Adrenal gland (tissue), 9 donors: ENCODE measurements at regions not wholly inside any gene's neighbourhood (a gene's known extent, or its start where the extent isn't known, plus 50 kb on each side); places are given as distances from the start of the nearest gene placed in this dataset.
"Not testable (repeated sequence)": the region's sequence is repeated elsewhere in the genome, so short reads cannot be mapped to it uniquely, and the experiment has no call there.

Source experiments
- DNase-seq, 7 donors: peaks; one replicate each; pipeline ENCODE4 v3.0.0-alpha.2; 2019 to 2020
- H3K27ac ChIP-seq, 5 donors: fragments of 200-600 bp; sonication (generic) in 4 of 5; 1 replicate in 3 of 5; 2 replicates in 2 of 5; pipeline versions ENCODE4 v1.5.1 to v1.8.0; 2016 to 2020; ENCODE audit warnings: mild to moderate bottlenecking in 1 of 5
- H3K27me3 ChIP-seq: fragments of 200-600 bp; 2 replicates; pipeline ENCODE4 v1.8.0; 2021
- H3K36me3 ChIP-seq, 2 donors: fragments of 200-600 bp; replicated peaks in 1 of 2; 1 replicate in 1 of 2; 2 replicates in 1 of 2; pipeline versions ENCODE4 v1.5.1 to v1.8.0; 2018 to 2022
- H3K4me1 ChIP-seq, 2 donors: fragments of 200-600 bp; replicated peaks in 1 of 2; 1 replicate in 1 of 2; 2 replicates in 1 of 2; pipeline versions ENCODE4 v1.5.1 to v1.8.0; 2018 to 2021
- H3K4me3 ChIP-seq, 4 donors: fragments of 200-600 bp; sonication (generic) in 3 of 4; one replicate each; pipeline ENCODE4 v1.5.1; 2016 to 2018
- H3K9me3 ChIP-seq, 3 donors: fragments of 200-600 bp; sonication (generic) in 1 of 3; replicated peaks in 1 of 3; 1 replicate in 2 of 3; 2 replicates in 1 of 3; pipeline versions ENCODE4 v1.5.1 to v1.8.0; 2016 to 2021
- CTCF ChIP-seq, 6 experiments: fragments of 450-650 bp in 4 of 6; fragments of 200-600 bp in 2 of 6; sonication (generic) in 1 of 6; IDR thresholded peaks; 1 replicate in 5 of 6; 2 replicates in 1 of 6; pipeline versions ENCODE4 v1.5.1 to v1.8.0; 2016 to 2021; ENCODE audit warnings: antibody characterized with exemption in 6 of 6, mild to moderate bottlenecking in 2 of 6, moderate library complexity in 1 of 6
- POLR2A ChIP-seq, 2 donors: fragments of 450-650 bp; IDR thresholded peaks; one replicate each; pipeline ENCODE4 v1.6.1; 2017; ENCODE audit warnings: antibody characterized with exemption in 2 of 2, mild to moderate bottlenecking in 2 of 2, moderate library complexity in 1 of 2
- WGBS, 4 donors: extraction: QIAGEN DNeasy Blood & Tissue Kit in 2 of 4; methylation state at CpG; one replicate each; pipeline versions ENCODE4 v1.1.5 to v1.1.7; 2013 to 2017; 5-methylcytosine and 5-hydroxymethylcytosine counted together
- intact Hi-C, 2 donors: fragments of 100-400 bp; cut with DNase I; formaldehyde crosslinking; loops; one replicate each; pipeline versions ENCODE4 v1.14.1 to v1.15.0; 2022 to 2023
- donor health status: healthy with polysubstance abuse.
- donor health status: Bipolar disorder and iron deficiency.
- donor health status: DM: yes; HTN: yes; CAD: no.
- donor health status: DM: no; HTN: no; CAD: no.
- donor health status: DM: no; HTN: no; CAD: no.

GRCh38 chr10:9268176-9268575 is 1213.7 kb downstream of the GATA3 start:
- WGBS, 4 donors: 50 to 60% (median 56%) methylated on average over 5 of the region's 5 CpGs
- H3K27ac ChIP-seq: no peak overlapping the region
- H3K4me1 ChIP-seq: no peaks in the 10 kb centered on the region
- no peaks in the 10 kb centered on the region for H3K36me3 ChIP-seq
- intact Hi-C loops: no loop called here
- no peak overlapping the region for H3K4me3 ChIP-seq
- H3K27me3 ChIP-seq: no peaks in the 10 kb centered on the region
- no peak for DNase-seq
- TF ChIP-seq CTCF (IDR thresholded peaks at IDR 0.05): no peak
- no peak for TF ChIP-seq POLR2A (IDR thresholded peaks at IDR 0.05)
- H3K9me3 ChIP-seq: no peaks in the 10 kb centered on the region

DNA sequence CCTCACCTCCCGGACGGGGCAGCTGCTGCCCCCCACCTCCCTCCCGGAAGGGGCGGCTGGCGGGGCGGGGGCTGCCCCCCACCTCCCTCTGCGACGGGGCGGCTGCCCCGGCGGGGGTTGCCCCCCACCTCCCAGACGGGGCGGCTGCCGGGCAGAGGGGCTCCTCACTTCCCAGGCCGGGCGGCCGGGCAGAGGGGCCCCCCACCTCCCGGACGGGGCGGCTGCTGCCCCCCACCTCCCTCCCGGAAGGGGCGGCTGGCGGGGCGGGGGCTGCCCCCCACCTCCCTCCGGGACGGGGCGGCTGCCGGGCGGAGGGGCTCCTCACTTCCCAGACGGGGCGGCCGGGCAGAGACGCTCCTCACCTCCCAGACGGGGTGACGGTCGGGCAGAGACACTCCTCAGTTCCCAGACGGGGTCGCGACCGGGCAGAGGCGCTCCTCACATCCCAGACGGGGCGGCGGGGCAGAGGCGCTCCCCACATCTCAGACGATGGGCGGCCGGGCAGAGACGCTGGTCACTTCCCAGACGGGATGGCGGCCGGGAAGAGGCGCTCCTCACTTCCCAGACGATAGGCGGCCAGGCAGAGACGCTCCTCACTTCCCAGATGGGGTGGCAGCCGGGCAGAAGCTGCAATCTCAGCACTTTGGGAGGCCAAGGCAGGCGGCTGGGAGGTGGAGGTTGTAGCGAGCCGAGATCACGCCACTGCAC is 1218.8 kb downstream of the GATA3 start:
- H3K4me3 ChIP-seq, H3K36me3 ChIP-seq, DNase-seq, intact Hi-C loops, H3K9me3 ChIP-seq, H3K4me1 ChIP-seq, H3K27me3 ChIP-seq, H3K27ac ChIP-seq: not testable (repeated sequence)
- WGBS, 4 donors: 93 to 97% (median 94%) methylated on average over 15 to 57 of the region's 61 CpGs

GRCh38 chr10:9274206-9274755 is 1219.8 kb downstream of the GATA3 start:
- no peaks in the 10 kb centered on the region for H3K27me3 ChIP-seq
- H3K9me3 ChIP-seq: no peaks in the 10 kb centered on the region
- H3K36me3 ChIP-seq: no peaks in the 10 kb centered on the region
- TF ChIP-seq CTCF (IDR thresholded peaks at IDR 0.05): no peak
- TF ChIP-seq POLR2A (IDR thresholded peaks at IDR 0.05): no peak
- 67 to 72% (median 69%) methylated on average over 6 of the region's 6 CpGs for WGBS, 4 donors
- no peak overlapping the region for H3K4me3 ChIP-seq
- H3K4me1 ChIP-seq: no peaks in the 10 kb centered on the region
- DNase-seq: no peak
- intact Hi-C loops: no loop called here
- H3K27ac ChIP-seq: no peak overlapping the region

GRCh38 chr10:9275861-9276260 is 1221.4 kb downstream of the GATA3 start:
- intact Hi-C loops: no loop called here
- TF ChIP-seq CTCF (IDR thresholded peaks at IDR 0.05) (no peak), POLR2A (IDR thresholded peaks at IDR 0.05) (no peak)
- no peak for DNase-seq
- Histone ChIP-seq H3K36me3 (no peaks in the 10 kb centered on the region), H3K27me3 (no peaks in the 10 kb centered on the region), H3K27ac (no peak overlapping the region), H3K4me1 (no peaks in the 10 kb centered on the region), H3K4me3 (no peak overlapping the region), H3K9me3 (no peaks in the 10 kb centered on the region)
- 55 to 76% (median 67%) methylated on average over 2 of the region's 2 CpGs for WGBS, 4 donors

GRCh38 chr10:9285690-9286089 is 1231.2 kb downstream of the GATA3 start:
- H3K27ac ChIP-seq: no peak overlapping the region
- H3K36me3 ChIP-seq: no peaks in the 10 kb centered on the region
- no peak overlapping the region for H3K4me3 ChIP-seq
- WGBS, 4 donors: 57 to 72% (median 66%) methylated on average over 7 of the region's 7 CpGs
- no peaks in the 10 kb centered on the region for H3K9me3 ChIP-seq
- no peaks in the 10 kb centered on the region for H3K27me3 ChIP-seq
- DNase-seq: no peak
- no peaks in the 10 kb centered on the region for H3K4me1 ChIP-seq
- TF ChIP-seq POLR2A (IDR thresholded peaks at IDR 0.05) (no peak), CTCF (IDR thresholded peaks at IDR 0.05) (no peak)
- intact Hi-C loops: no loop called here
